Thoracic aorta (tissue), 2 donors: ENCODE measurements at regions not wholly inside any gene's neighbourhood (a gene's known extent, or its start where the extent isn't known, plus 50 kb on each side); places are given as distances from the start of the nearest gene placed in this dataset.

Experiments used
- ATAC-seq: fragments of 150-250 bp; one replicate; pipeline ENCODE4 v1.8.0; 2017; ENCODE audit warnings: low read depth; ENCODE audit not compliant: insufficient number of reproducible peaks, low FRiP score
- DNase-seq: peaks from one replicate; pipeline ENCODE4 v3.0.0-alpha.2; 2020; ENCODE audit warnings: low spot score
- H3K27ac ChIP-seq, 2 donors: fragments of 200-600 bp; sonication (generic); 1 replicate in 1 of 2; 2 replicates in 1 of 2; pipeline ENCODE4 v1.5.1; 2016; ENCODE audit warnings: mild to moderate bottlenecking in 2 of 2, moderate library complexity in 2 of 2
- H3K27me3 ChIP-seq: fragments of 200-600 bp; sonication (generic); replicated peaks from 2 replicates; pipeline ENCODE4 v1.6.0; 2016; ENCODE audit warnings: mild to moderate bottlenecking; ENCODE audit not compliant: insufficient read depth
- H3K36me3 ChIP-seq: fragments of 200-600 bp; sonication (generic); one replicate; pipeline ENCODE4 v1.5.1; 2016
- H3K4me1 ChIP-seq, 2 donors: fragments of 200-600 bp; sonication (generic); 1 replicate in 1 of 2; 2 replicates in 1 of 2; pipeline versions ENCODE4 v1.5.1 to v1.6.0; 2016; ENCODE audit warnings: low read depth in 2 of 2, mild to moderate bottlenecking in 1 of 2; ENCODE audit not compliant: control insufficient read depth in 1 of 2
- H3K4me3 ChIP-seq: fragments of 200-600 bp; sonication (generic); 2 replicates; pipeline ENCODE4 v1.5.1; 2016; ENCODE audit warnings: mild to moderate bottlenecking
- H3K9me3 ChIP-seq: fragments of 200-600 bp; sonication (generic); 2 replicates; pipeline ENCODE4 v1.5.1; 2016
- CTCF ChIP-seq: fragments of 200-600 bp; sonication (generic); IDR thresholded peaks from one replicate; pipeline ENCODE4 v1.5.1; 2019; ENCODE audit warnings: antibody characterized with exemption

GRCh38 chr12:124441443-124442194 lies 125.8 kb downstream of the NCOR2 start:
- Histone ChIP-seq H3K4me3 (peak overlapping the region; percentile 37), H3K27me3 (no peaks in the 10 kb centered on the region), H3K4me1 (peaks cover 9 to 36% of the 10 kb centered on the region in 2 donors), H3K9me3 (no peaks in the 10 kb centered on the region), H3K36me3 (peaks cover 9% of the 10 kb centered on the region), H3K27ac (peak overlapping the region; percentile 45 to 70)
- peak; percentile 47 for ATAC-seq
- TF ChIP-seq CTCF, result no peak
- DNase-seq, result no peak

- Histone ChIP-seq H3K4me1 (peaks cover 9 to 40% of the 10 kb centered on the region in 2 donors), H3K36me3 (peaks cover 11% of the 10 kb centered on the region), H3K27ac (peak overlapping the region; percentile 45 to 70), H3K4me3 (peak overlapping the region; percentile 17), H3K27me3 (no peaks in the 10 kb centered on the region), H3K9me3 (no peaks in the 10 kb centered on the region)
- ATAC-seq, result peak; percentile 61
- DNase-seq, result no peak
- no peak for TF ChIP-seq CTCF
Observed at GRCh38 chr12:124440841-124441381, 126.5 kb downstream of the NCOR2 start.

- no peak overlapping the region for H3K4me3 ChIP-seq
- no peak for ATAC-seq
- H3K4me1 ChIP-seq, result peaks cover 9 to 40% of the 10 kb centered on the region in 2 donors
- no peaks in the 10 kb centered on the region for H3K27me3 ChIP-seq
- DNase-seq, result no peak
- peak overlapping the region; percentile 45 to 70 for H3K27ac ChIP-seq
- TF ChIP-seq CTCF, result no peak
- H3K36me3 ChIP-seq, result peaks cover 8% of the 10 kb centered on the region
- H3K9me3 ChIP-seq, result no peaks in the 10 kb centered on the region
Observed at GRCh38 chr12:124440031-124440626, 127.3 kb downstream of the NCOR2 start.

- DNase-seq (no peak), ATAC-seq (no peak)
- H3K4me3 ChIP-seq, result no peak overlapping the region
- H3K36me3 ChIP-seq, result peaks cover 3% of the 10 kb centered on the region
- no peaks in the 10 kb centered on the region for H3K27me3 ChIP-seq
- H3K4me1 ChIP-seq, result peaks cover 13 to 49% of the 10 kb centered on the region in 2 donors
- no peaks in the 10 kb centered on the region for H3K9me3 ChIP-seq
- TF ChIP-seq CTCF, result no peak
- no peak overlapping the region for H3K27ac ChIP-seq
Observed at GRCh38 chr12:124438437-124439056, 128.9 kb downstream of the NCOR2 start.
